ENCODE measurements at regions not wholly inside any gene's neighbourhood (a gene's known extent, or its start where the extent isn't known, plus 50 kb on each side); places are given as distances from the start of the nearest gene placed in this dataset.

DNA sequence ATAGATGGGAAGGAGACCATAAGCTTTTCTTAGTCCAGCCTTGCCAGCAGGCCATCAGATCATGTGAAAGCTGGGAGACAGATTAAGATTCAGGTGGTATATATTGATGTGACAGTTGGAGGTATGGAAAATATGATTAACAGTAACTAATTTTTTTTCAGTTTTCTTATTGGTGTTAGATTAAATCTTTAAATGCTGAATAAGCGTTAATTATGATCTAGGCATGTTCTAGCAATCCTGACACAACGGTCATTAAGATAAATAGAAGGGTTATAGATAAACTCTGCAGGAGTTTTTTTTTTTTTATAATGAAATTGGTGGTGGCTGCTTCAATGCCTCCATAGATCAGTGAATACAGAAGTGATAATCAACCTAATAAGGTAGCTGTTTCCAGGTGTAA lies 649.5 kb upstream of the TENM3 start:
- TF ChIP-seq, protein P1, sequence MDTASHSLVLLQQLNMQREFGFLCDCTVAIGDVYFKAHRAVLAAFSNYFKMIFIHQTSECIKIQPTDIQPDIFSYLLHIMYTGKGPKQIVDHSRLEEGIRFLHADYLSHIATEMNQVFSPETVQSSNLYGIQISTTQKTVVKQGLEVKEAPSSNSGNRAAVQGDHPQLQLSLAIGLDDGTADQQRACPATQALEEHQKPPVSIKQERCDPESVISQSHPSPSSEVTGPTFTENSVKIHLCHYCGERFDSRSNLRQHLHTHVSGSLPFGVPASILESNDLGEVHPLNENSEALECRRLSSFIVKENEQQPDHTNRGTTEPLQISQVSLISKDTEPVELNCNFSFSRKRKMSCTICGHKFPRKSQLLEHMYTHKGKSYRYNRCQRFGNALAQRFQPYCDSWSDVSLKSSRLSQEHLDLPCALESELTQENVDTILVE (CRISPR knock-in tag; IDR thresholded peaks at IDR 0.05): no peak
- no peak for TF ChIP-seq IRF2 (CRISPR knock-in tag; IDR thresholded peaks at IDR 0.05)
- TF ChIP-seq, protein P2, sequence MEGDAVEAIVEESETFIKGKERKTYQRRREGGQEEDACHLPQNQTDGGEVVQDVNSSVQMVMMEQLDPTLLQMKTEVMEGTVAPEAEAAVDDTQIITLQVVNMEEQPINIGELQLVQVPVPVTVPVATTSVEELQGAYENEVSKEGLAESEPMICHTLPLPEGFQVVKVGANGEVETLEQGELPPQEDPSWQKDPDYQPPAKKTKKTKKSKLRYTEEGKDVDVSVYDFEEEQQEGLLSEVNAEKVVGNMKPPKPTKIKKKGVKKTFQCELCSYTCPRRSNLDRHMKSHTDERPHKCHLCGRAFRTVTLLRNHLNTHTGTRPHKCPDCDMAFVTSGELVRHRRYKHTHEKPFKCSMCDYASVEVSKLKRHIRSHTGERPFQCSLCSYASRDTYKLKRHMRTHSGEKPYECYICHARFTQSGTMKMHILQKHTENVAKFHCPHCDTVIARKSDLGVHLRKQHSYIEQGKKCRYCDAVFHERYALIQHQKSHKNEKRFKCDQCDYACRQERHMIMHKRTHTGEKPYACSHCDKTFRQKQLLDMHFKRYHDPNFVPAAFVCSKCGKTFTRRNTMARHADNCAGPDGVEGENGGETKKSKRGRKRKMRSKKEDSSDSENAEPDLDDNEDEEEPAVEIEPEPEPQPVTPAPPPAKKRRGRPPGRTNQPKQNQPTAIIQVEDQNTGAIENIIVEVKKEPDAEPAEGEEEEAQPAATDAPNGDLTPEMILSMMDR (CRISPR knock-in tag; IDR thresholded peaks at IDR 0.05): no peak
- TF ChIP-seq EZH2 (conservative IDR thresholded peaks at IDR 0.05; ENCODE audit: low read depth, low read length): no peak
- TF ChIP-seq RNF2 (conservative IDR thresholded peaks at IDR 0.05; ENCODE audit: low read depth): no peak
- TF ChIP-seq, protein P3, sequence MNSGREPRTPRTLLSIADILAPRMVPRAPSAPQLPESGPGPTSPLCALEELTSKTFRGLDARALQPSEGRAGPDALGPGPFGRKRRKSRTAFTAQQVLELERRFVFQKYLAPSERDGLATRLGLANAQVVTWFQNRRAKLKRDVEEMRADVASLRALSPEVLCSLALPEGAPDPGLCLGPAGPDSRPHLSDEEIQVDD (CRISPR knock-in tag; IDR thresholded peaks at IDR 0.05; ENCODE audit: borderline replicate concordance): no peak
- TF ChIP-seq JUN (CRISPR knock-in tag; IDR thresholded peaks at IDR 0.05): no peak
- TF ChIP-seq FOSL2 (CRISPR knock-in tag; IDR thresholded peaks at IDR 0.05): no peak
- TF ChIP-seq, protein P4, sequence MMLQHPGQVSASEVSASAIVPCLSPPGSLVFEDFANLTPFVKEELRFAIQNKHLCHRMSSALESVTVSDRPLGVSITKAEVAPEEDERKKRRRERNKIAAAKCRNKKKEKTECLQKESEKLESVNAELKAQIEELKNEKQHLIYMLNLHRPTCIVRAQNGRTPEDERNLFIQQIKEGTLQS (CRISPR knock-in tag; IDR thresholded peaks at IDR 0.05): no peak
- TF ChIP-seq, protein P5, sequence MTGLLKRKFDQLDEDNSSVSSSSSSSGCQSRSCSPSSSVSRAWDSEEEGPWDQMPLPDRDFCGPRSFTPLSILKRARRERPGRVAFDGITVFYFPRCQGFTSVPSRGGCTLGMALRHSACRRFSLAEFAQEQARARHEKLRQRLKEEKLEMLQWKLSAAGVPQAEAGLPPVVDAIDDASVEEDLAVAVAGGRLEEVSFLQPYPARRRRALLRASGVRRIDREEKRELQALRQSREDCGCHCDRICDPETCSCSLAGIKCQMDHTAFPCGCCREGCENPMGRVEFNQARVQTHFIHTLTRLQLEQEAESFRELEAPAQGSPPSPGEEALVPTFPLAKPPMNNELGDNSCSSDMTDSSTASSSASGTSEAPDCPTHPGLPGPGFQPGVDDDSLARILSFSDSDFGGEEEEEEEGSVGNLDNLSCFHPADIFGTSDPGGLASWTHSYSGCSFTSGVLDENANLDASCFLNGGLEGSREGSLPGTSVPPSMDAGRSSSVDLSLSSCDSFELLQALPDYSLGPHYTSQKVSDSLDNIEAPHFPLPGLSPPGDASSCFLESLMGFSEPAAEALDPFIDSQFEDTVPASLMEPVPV (CRISPR knock-in tag; IDR thresholded peaks at IDR 0.05): no peak
- TF ChIP-seq, protein P6, sequence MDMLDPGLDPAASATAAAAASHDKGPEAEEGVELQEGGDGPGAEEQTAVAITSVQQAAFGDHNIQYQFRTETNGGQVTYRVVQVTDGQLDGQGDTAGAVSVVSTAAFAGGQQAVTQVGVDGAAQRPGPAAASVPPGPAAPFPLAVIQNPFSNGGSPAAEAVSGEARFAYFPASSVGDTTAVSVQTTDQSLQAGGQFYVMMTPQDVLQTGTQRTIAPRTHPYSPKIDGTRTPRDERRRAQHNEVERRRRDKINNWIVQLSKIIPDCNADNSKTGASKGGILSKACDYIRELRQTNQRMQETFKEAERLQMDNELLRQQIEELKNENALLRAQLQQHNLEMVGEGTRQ (IDR thresholded peaks at IDR 0.05; ENCODE audit: low read depth, low read length): no peak
- TF ChIP-seq, protein P6 (CRISPR knock-in tag; IDR thresholded peaks at IDR 0.05; ENCODE audit: borderline replicate concordance): no peak

Data from HepG2 (cell line).